ENCODE measurements at regions not wholly inside any gene's neighbourhood (a gene's known extent, or its start where the extent isn't known, plus 50 kb on each side); places are given as distances from the start of the nearest gene placed in this dataset.

GRCh38 chr7:9082203-9082602, 648.8 kb downstream of the NXPH1 start:
- Histone ChIP-seq H3K9me3 (ENCODE audit: control insufficient read depth in 1 of 2, insufficient read depth in 1 of 2, low read depth in 1 of 2, low read length in 2 of 2) (peaks cover 0 to 14% of the 10 kb centered on the region in 2 experiments; a peak in 1 of 4 replicates), H3K4me3 (replicated peaks in 1 of 2; ENCODE audit: low read depth in 1 of 2, low read length in 2 of 2) (no peak overlapping the region), H3K4me2 (ENCODE audit: low read length) (no peak overlapping the region), H3K9ac (ENCODE audit: low read length) (no peak overlapping the region), H3K79me2 (ENCODE audit: insufficient read depth, low read length) (no peaks in the 10 kb centered on the region), H3K27me3 (ENCODE audit: insufficient read depth, low read length) (no peaks in the 10 kb centered on the region), H3K9me2 (ENCODE audit: insufficient read depth) (no peaks in the 10 kb centered on the region), H3K4me1 (ENCODE audit: control insufficient read depth in 1 of 2, insufficient read depth in 2 of 2, low read length in 2 of 2) (no peaks in the 10 kb centered on the region), H3K27ac (ENCODE audit: low read depth, low read length) (no peak overlapping the region), H4K20me1 (ENCODE audit: insufficient read depth) (no peaks in the 10 kb centered on the region), H3K36me3 (ENCODE audit: control insufficient read depth in 1 of 2, insufficient read depth in 2 of 2, low read length in 2 of 2) (no peaks in the 10 kb centered on the region), H2AFZ (ENCODE audit: low read depth, low read length, poor library complexity, severe bottlenecking) (no peak overlapping the region)
- TF ChIP-seq, protein P1, sequence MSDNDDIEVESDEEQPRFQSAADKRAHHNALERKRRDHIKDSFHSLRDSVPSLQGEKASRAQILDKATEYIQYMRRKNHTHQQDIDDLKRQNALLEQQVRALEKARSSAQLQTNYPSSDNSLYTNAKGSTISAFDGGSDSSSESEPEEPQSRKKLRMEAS (IDR thresholded peaks at IDR 0.05), result no peak
- no peak for TF ChIP-seq SIN3A (IDR thresholded peaks at IDR 0.05; ENCODE audit: low read depth)
- no peak for TF ChIP-seq EZH2 (IDR thresholded peaks at IDR 0.05)
- TF ChIP-seq YY1 (IDR thresholded peaks at IDR 0.05; ENCODE audit: extremely low read depth, insufficient replicate concordance, low read depth, low read length), result no peak
- TF ChIP-seq CEBPB (IDR thresholded peaks at IDR 0.05; ENCODE audit: low read depth), result no peak
- TF ChIP-seq ELF1 (IDR thresholded peaks at IDR 0.05; ENCODE audit: borderline replicate concordance, low read depth), result no peak
- no peak for TF ChIP-seq ZNF274 (IDR thresholded peaks at IDR 0.05; ENCODE audit: low read depth, low read length)
- no peak for TF ChIP-seq RAD21 (IDR thresholded peaks at IDR 0.05; ENCODE audit: low read depth)
- no peak for TF ChIP-seq ZBTB33 (IDR thresholded peaks at IDR 0.05; ENCODE audit: extremely low read depth, insufficient replicate concordance, low read length)
- no peak for TF ChIP-seq SRF (IDR thresholded peaks at IDR 0.05; ENCODE audit: low read depth)
- TF ChIP-seq CBX3 (IDR thresholded peaks at IDR 0.05; ENCODE audit: low read depth), result no peak
- no peak for TF ChIP-seq POLR2AphosphoS5 (IDR thresholded peaks at IDR 0.05; ENCODE audit: low read depth, low read length)
- TF ChIP-seq FOSL1 (IDR thresholded peaks at IDR 0.05; ENCODE audit: low read depth), result no peak
- TF ChIP-seq, protein P2, sequence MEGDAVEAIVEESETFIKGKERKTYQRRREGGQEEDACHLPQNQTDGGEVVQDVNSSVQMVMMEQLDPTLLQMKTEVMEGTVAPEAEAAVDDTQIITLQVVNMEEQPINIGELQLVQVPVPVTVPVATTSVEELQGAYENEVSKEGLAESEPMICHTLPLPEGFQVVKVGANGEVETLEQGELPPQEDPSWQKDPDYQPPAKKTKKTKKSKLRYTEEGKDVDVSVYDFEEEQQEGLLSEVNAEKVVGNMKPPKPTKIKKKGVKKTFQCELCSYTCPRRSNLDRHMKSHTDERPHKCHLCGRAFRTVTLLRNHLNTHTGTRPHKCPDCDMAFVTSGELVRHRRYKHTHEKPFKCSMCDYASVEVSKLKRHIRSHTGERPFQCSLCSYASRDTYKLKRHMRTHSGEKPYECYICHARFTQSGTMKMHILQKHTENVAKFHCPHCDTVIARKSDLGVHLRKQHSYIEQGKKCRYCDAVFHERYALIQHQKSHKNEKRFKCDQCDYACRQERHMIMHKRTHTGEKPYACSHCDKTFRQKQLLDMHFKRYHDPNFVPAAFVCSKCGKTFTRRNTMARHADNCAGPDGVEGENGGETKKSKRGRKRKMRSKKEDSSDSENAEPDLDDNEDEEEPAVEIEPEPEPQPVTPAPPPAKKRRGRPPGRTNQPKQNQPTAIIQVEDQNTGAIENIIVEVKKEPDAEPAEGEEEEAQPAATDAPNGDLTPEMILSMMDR (IDR thresholded peaks at IDR 0.05 in 2 of 3, conservative IDR thresholded peaks at IDR 0.05 in 1 of 3; ENCODE audit: borderline replicate concordance in 1 of 3, insufficient read depth in 1 of 3, low read depth in 2 of 3, low read length in 2 of 3), result no peak
- no peak for TF ChIP-seq POLR2A (IDR thresholded peaks at IDR 0.05; ENCODE audit: borderline replicate concordance, extremely low read depth, insufficient read depth, insufficient read length)
- TF ChIP-seq EGR1 (IDR thresholded peaks at IDR 0.05; ENCODE audit: low read depth), result no peak
- no peak for TF ChIP-seq ATF3 (IDR thresholded peaks at IDR 0.05)
- TF ChIP-seq JUND (IDR thresholded peaks at IDR 0.05), result no peak
- no peak for TF ChIP-seq REST (IDR thresholded peaks at IDR 0.05; ENCODE audit: low read depth)
- no peak for TF ChIP-seq TCF7L2 (IDR thresholded peaks at IDR 0.05; ENCODE audit: borderline replicate concordance, extremely low read depth, insufficient read depth, insufficient read length)
- DNase-seq (ENCODE audit: low read depth, low spot score) (no peak), ATAC-seq (no peak)
- no TSS peak for BruUV-seq (replicated peaks)
- RAD21 ChIA-PET (ENCODE audit: low non-redundant PET in 1 of 2, low total read pairs in 2 of 2, uncharacterized antibody in 2 of 2, unreplicated experiment in 2 of 2), result no interaction called here
- intact Hi-C loops (cut with micrococcal nuclease), result no loop called here
- CTCF ChIA-PET, result no interaction called here
- POLR2A ChIA-PET, result no interaction called here
